Progenitor cell of endocrine pancreas (in vitro differentiated cells): ENCODE measurements at regions not wholly inside any gene's neighbourhood (a gene's known extent, or its start where the extent isn't known, plus 50 kb on each side); places are given as distances from the start of the nearest gene placed in this dataset.

Source experiments
- DNase-seq: peaks from one replicate; pipeline ENCODE4 v3.0.0; 2021; ENCODE audit warnings: low spot score; ENCODE audit not compliant: unreplicated experiment
- H3K27ac Mint-ChIP-seq: 2 replicates; pipeline ENCODE4 v1.8.0; 2021; ENCODE audit warnings: mild to moderate bottlenecking, moderate library complexity, mixed read lengths
- H3K27me3 Mint-ChIP-seq: 2 replicates; pipeline ENCODE4 v1.8.0; 2021; ENCODE audit warnings: mixed read lengths
- H3K36me3 Mint-ChIP-seq: 2 replicates; pipeline ENCODE4 v1.8.0; 2022; ENCODE audit warnings: mixed read lengths; ENCODE audit not compliant: insufficient read depth
- H3K4me1 Mint-ChIP-seq: 2 replicates; pipeline ENCODE4 v1.8.0; 2021; ENCODE audit warnings: low read depth, mixed read lengths
- H3K4me3 Mint-ChIP-seq: 2 replicates; pipeline ENCODE4 v1.8.0; 2021; ENCODE audit warnings: low read depth, mild to moderate bottlenecking, moderate library complexity, mixed read lengths
- H3K9me3 Mint-ChIP-seq: 2 replicates; pipeline ENCODE4 v1.8.0; 2021; ENCODE audit warnings: low read depth, mixed read lengths
- TF ChIP-seq, protein P1 (sequence below): fragments of 200-600 bp; sonication (generic); IDR thresholded peaks from one replicate; pipeline ENCODE4 v1.5.0; 2021; ENCODE audit warnings: antibody characterized with exemption, mild to moderate bottlenecking; ENCODE audit not compliant: unreplicated experiment

DNA sequence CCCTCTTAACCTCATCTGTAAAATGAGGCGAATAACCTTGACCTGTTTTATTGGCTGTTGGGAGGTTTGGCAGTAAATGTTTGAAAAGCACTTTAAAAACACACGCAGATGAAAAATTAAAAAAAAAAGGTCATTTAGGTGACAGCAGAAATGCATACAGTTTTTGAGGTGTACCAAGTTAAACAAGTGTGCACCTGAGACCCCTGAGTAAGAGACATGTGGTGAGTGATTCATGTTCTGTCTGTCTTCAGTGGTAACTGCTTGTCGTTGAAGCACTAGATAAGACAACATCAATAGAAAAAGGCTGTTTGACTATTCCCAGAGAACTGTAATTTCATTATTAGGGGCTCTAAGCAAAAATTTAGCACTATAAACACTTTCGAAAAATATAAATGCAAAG lies 608.4 kb upstream of the PITX2 start:
- Mint-ChIP-seq H3K9me3 (no peaks in the 10 kb centered on the region), H3K4me1 (no peaks in the 10 kb centered on the region), H3K27me3 (no peaks in the 10 kb centered on the region), H3K4me3 (no peak overlapping the region), H3K36me3 (no peaks in the 10 kb centered on the region), H3K27ac (no peak overlapping the region)
- TF ChIP-seq, protein P1, sequence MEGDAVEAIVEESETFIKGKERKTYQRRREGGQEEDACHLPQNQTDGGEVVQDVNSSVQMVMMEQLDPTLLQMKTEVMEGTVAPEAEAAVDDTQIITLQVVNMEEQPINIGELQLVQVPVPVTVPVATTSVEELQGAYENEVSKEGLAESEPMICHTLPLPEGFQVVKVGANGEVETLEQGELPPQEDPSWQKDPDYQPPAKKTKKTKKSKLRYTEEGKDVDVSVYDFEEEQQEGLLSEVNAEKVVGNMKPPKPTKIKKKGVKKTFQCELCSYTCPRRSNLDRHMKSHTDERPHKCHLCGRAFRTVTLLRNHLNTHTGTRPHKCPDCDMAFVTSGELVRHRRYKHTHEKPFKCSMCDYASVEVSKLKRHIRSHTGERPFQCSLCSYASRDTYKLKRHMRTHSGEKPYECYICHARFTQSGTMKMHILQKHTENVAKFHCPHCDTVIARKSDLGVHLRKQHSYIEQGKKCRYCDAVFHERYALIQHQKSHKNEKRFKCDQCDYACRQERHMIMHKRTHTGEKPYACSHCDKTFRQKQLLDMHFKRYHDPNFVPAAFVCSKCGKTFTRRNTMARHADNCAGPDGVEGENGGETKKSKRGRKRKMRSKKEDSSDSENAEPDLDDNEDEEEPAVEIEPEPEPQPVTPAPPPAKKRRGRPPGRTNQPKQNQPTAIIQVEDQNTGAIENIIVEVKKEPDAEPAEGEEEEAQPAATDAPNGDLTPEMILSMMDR = no peak
- DNase-seq = no peak

DNA sequence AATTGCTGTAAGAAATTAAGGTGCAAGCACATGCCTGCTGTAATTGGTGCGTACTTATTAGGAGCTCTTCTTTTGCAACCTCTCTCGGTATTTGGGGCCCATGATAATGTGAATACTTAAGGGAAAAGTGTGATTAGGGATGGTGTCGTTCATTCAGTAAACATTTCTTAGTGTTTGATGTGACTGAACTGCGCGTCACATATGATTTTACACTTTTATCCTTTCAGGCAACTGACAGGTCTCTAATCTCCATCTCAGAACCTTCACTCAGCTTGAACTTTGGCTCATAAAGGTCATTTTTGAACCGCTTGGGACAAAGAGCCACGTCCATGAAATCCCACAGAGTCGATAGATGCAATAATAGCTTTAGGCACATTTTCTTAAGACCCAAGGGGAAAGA lies 612.1 kb upstream of the PITX2 start:
- H3K27ac Mint-ChIP-seq = no peak overlapping the region
- DNase-seq = no peak
- H3K36me3 Mint-ChIP-seq = no peaks in the 10 kb centered on the region
- no peak overlapping the region for H3K4me3 Mint-ChIP-seq
- no peaks in the 10 kb centered on the region for H3K27me3 Mint-ChIP-seq
- TF ChIP-seq, protein P1 = no peak
- H3K4me1 Mint-ChIP-seq = no peaks in the 10 kb centered on the region
- H3K9me3 Mint-ChIP-seq = no peaks in the 10 kb centered on the region

DNA sequence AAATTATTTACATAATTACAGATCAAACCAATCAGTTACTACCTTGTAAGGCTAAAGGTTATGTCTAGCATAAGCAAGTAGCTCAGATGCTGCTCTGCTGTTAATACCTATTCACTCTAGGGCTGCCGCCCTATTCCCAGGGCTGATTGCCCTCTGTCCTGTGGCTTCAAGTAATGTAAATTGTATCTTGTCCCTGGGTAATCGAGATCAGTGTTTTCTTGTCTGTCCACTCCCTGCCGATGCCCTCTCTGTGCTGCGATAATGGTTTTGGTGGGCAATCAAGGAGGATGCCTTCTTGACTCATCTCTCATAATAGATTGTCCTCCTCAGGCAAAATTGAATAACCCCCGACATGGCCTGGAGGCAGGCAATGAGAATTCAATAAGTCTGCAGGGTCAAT lies 641.0 kb upstream of the PITX2 start:
- H3K9me3 Mint-ChIP-seq = no peaks in the 10 kb centered on the region
- H3K27me3 Mint-ChIP-seq = no peaks in the 10 kb centered on the region
- H3K4me1 Mint-ChIP-seq = peaks cover 7% of the 10 kb centered on the region
- no peaks in the 10 kb centered on the region for H3K36me3 Mint-ChIP-seq
- H3K4me3 Mint-ChIP-seq = no peak overlapping the region
- no peak overlapping the region for H3K27ac Mint-ChIP-seq
- TF ChIP-seq, protein P1 = no peak
- DNase-seq = no peak

GRCh38 chr4:111266937-111267336 lies 644.1 kb upstream of the PITX2 start:
- H3K9me3 Mint-ChIP-seq = no peaks in the 10 kb centered on the region
- TF ChIP-seq, protein P1 = no peak
- no peak overlapping the region for H3K4me3 Mint-ChIP-seq
- no peak overlapping the region for H3K27ac Mint-ChIP-seq
- H3K36me3 Mint-ChIP-seq = no peaks in the 10 kb centered on the region
- H3K4me1 Mint-ChIP-seq = peaks cover 7% of the 10 kb centered on the region
- no peak for DNase-seq
- H3K27me3 Mint-ChIP-seq = no peaks in the 10 kb centered on the region

DNA sequence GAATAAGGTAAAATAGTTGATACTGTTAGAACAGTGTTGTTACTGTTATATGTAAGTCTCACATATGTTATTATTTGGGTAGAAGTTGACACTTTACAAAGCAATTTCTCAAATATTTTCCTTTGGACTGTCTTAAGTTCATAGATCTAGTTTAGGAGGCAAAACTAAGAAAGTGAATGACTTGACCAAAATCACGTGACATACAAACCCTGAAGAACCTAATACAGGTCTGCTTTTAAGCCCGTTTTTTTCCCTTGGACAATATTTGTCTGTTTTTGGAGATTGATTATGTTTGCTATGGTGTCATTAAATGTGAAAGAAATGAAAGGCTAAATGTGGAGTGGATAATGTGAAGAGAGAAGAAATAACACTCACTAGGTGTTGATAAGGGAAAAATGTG lies 644.9 kb upstream of the PITX2 start:
- H3K4me1 Mint-ChIP-seq = peaks cover 7% of the 10 kb centered on the region
- no peak overlapping the region for H3K4me3 Mint-ChIP-seq
- TF ChIP-seq, protein P1 = no peak
- H3K27me3 Mint-ChIP-seq = no peaks in the 10 kb centered on the region
- H3K36me3 Mint-ChIP-seq = no peaks in the 10 kb centered on the region
- H3K27ac Mint-ChIP-seq = no peak overlapping the region
- no peaks in the 10 kb centered on the region for H3K9me3 Mint-ChIP-seq
- DNase-seq = no peak
